Fibroblast of lung (primary cell): ENCODE measurements at regions not wholly inside any gene's neighbourhood (a gene's known extent, or its start where the extent isn't known, plus 50 kb on each side); places are given as distances from the start of the nearest gene placed in this dataset.

ENCODE experiments used
- DNase-seq, 2 donors: peaks; one replicate each; pipeline versions ENCODE4 v3.0.0 to v3.0.0-alpha.2; 2010; ENCODE audit warnings: low read depth in 2 of 2
- H2AFZ ChIP-seq: 2 replicates; pipeline ENCODE4 v1.5.1; 2012; ENCODE audit warnings: low read length, control low read depth, inconsistent platforms
- H3K27ac ChIP-seq: 2 replicates; pipeline ENCODE4 v1.5.1; 2011; ENCODE audit warnings: low read length, control low read depth; ENCODE audit not compliant: insufficient read depth
- H3K27me3 ChIP-seq: 2 replicates; pipeline ENCODE4 v1.5.1; 2011; ENCODE audit warnings: mild to moderate bottlenecking, low read length; ENCODE audit not compliant: control insufficient read depth, insufficient read depth
- H3K36me3 ChIP-seq: 2 replicates; pipeline ENCODE4 v1.5.1; 2011; ENCODE audit warnings: low read length; ENCODE audit not compliant: control insufficient read depth, insufficient read depth
- H3K4me1 ChIP-seq: 2 replicates; pipeline ENCODE4 v1.5.1; 2011; ENCODE audit warnings: low read length; ENCODE audit not compliant: control insufficient read depth, insufficient read depth; ENCODE audit errors: extremely low read depth
- H3K4me2 ChIP-seq: 2 replicates; pipeline ENCODE4 v1.5.1; 2011; ENCODE audit warnings: low read length, control low read depth; ENCODE audit not compliant: insufficient read depth; ENCODE audit errors: extremely low read depth
- H3K4me3 ChIP-seq, 4 experiments: fragments of 200-600 bp in 1 of 4; sonication (generic) in 1 of 4; replicated peaks in 1 of 4; 2 replicates each; pipeline ENCODE4 v1.5.1; 2011 to 2016; ENCODE audit warnings: low read length in 4 of 4, low read depth in 3 of 4, mild to moderate bottlenecking in 3 of 4, control low read depth in 2 of 4, inconsistent platforms in 1 of 4, mixed read lengths in 1 of 4; ENCODE audit not compliant: insufficient read depth in 1 of 4; ENCODE audit errors: control extremely low read depth in 1 of 4
- H3K79me2 ChIP-seq: 2 replicates; pipeline ENCODE4 v1.5.1; 2012; ENCODE audit warnings: mild to moderate bottlenecking, low read length, inconsistent platforms; ENCODE audit not compliant: control insufficient read depth, insufficient read depth
- H3K9ac ChIP-seq: 2 replicates; pipeline ENCODE4 v1.5.1; 2011; ENCODE audit warnings: mild to moderate bottlenecking, low read length, control low read depth; ENCODE audit not compliant: insufficient read depth
- H3K9me3 ChIP-seq: 2 replicates; pipeline ENCODE4 v1.5.1; 2012; ENCODE audit warnings: low read depth, low read length; ENCODE audit not compliant: control insufficient read depth, insufficient read depth
- H4K20me1 ChIP-seq: 2 replicates; pipeline ENCODE4 v1.5.1; 2011; ENCODE audit warnings: low read length; ENCODE audit not compliant: control insufficient read depth, insufficient read depth; ENCODE audit errors: extremely low read depth
- CTCF ChIP-seq, 2 donors: IDR thresholded peaks in 1 of 2; conservative IDR thresholded peaks in 1 of 2; 1 replicate in 1 of 2; 2 replicates in 1 of 2; pipeline ENCODE4 v1.5.1; 2011 to 2012; ENCODE audit warnings: low read length in 2 of 2, control low read depth in 1 of 2, inconsistent platforms in 1 of 2, low read depth in 1 of 2, mild to moderate bottlenecking in 1 of 2
- EZH2 ChIP-seq: IDR thresholded peaks from 2 replicates; pipeline ENCODE4 v1.5.1; 2012; ENCODE audit warnings: low read length, control low read depth, mild to moderate bottlenecking; ENCODE audit errors: missing control alignments

DNA sequence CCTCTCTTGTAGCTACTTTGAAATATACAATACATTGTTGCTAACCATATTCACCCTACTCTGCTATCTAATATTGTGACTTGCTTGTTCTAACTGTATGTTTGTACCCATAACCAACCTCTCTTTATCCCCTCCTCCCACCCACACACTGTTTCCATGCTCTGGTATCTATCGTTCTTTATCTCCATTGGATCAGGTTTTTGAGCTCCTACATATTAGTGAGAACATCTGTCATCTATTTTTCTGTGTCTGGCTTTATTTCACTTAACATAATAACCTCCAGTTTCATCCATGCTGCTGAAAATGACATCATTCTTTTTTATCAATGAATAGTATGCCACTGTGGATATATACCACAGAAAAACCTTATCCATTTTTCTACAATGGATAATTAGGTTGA, 1230.1 kb downstream of the PLA2G4A start:
- no peaks in the 10 kb centered on the region for H3K79me2 ChIP-seq
- no peak overlapping the region for H3K27ac ChIP-seq
- H3K9ac ChIP-seq = no peak overlapping the region
- no peak overlapping the region for H2AFZ ChIP-seq
- TF ChIP-seq CTCF (conservative IDR thresholded peaks at IDR 0.05 in 1 of 2, IDR thresholded peaks at IDR 0.05 in 1 of 2; ENCODE audit: low read depth in 1 of 2, low read length in 2 of 2) (no peak), EZH2 (no peak)
- no peaks in the 10 kb centered on the region for H3K27me3 ChIP-seq
- no peaks in the 10 kb centered on the region for H4K20me1 ChIP-seq
- H3K4me1 ChIP-seq = no peaks in the 10 kb centered on the region
- no peak for DNase-seq
- no peaks in the 10 kb centered on the region for H3K36me3 ChIP-seq
- no peaks in the 10 kb centered on the region for H3K9me3 ChIP-seq
- no peak overlapping the region for H3K4me3 ChIP-seq
- H3K4me2 ChIP-seq = no peak overlapping the region

DNA sequence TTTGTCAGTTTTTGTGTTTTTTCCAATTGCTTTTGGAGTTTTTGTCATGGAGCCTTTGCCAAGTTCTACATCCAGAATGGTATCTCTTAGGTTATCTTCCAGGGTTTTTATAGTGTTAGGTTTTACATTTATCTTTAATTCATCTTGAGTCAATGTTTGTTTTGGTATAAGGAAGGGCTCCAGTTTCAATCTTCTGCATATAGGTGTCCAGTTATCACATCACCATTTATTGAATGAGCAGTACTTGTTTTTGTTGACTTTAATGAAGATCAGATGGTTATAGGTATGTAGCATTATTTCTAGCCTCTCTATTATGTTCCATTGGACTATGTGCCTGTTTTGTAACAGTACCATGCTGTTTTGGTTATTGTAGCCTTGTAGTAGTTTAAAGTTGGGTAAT, 1233.1 kb downstream of the PLA2G4A start:
- H3K79me2 ChIP-seq = no peaks in the 10 kb centered on the region
- H2AFZ ChIP-seq = no peak overlapping the region
- DNase-seq = no peak
- H3K9ac ChIP-seq = no peak overlapping the region
- no peaks in the 10 kb centered on the region for H3K36me3 ChIP-seq
- no peaks in the 10 kb centered on the region for H4K20me1 ChIP-seq
- H3K9me3 ChIP-seq = no peaks in the 10 kb centered on the region
- H3K4me2 ChIP-seq = no peak overlapping the region
- H3K27me3 ChIP-seq = no peaks in the 10 kb centered on the region
- no peak overlapping the region for H3K4me3 ChIP-seq
- H3K27ac ChIP-seq = no peak overlapping the region
- no peak for TF ChIP-seq EZH2
- no peak for TF ChIP-seq CTCF (conservative IDR thresholded peaks at IDR 0.05 in 1 of 2, IDR thresholded peaks at IDR 0.05 in 1 of 2; ENCODE audit: low read depth in 1 of 2, low read length in 2 of 2)
- no peaks in the 10 kb centered on the region for H3K4me1 ChIP-seq

DNA sequence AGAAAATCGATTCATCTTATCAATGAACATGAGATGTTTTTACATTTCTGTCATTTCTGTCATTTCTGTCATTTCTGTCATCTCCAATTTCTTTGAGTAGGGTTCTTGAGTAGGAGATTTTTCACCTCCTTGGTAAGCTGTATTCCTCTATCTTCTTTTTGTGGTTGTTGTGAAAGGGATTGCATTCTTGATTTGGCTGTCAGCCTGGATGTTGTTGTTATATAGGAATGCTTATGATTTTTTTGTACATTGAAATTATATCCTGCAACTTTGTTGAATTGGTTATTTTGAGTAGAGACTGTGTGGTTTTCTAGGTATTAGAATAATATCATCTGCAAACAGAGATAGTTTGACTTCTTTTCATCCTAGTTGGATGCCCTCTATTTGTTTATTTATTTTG, 1233.7 kb downstream of the PLA2G4A start:
- Histone ChIP-seq H3K4me1 (no peaks in the 10 kb centered on the region), H3K79me2 (no peaks in the 10 kb centered on the region), H3K9me3 (no peaks in the 10 kb centered on the region), H3K4me2 (no peak overlapping the region), H3K27me3 (no peaks in the 10 kb centered on the region), H3K36me3 (no peaks in the 10 kb centered on the region), H4K20me1 (no peaks in the 10 kb centered on the region), H3K4me3 (no peak overlapping the region), H3K27ac (no peak overlapping the region), H2AFZ (no peak overlapping the region), H3K9ac (no peak overlapping the region)
- TF ChIP-seq EZH2 (no peak), CTCF (conservative IDR thresholded peaks at IDR 0.05 in 1 of 2, IDR thresholded peaks at IDR 0.05 in 1 of 2; ENCODE audit: low read depth in 1 of 2, low read length in 2 of 2) (no peak)
- peak; percentile 24 to 43 for DNase-seq
